K562 (cell line): ENCODE measurements at regions not wholly inside any gene's neighbourhood (a gene's known extent, or its start where the extent isn't known, plus 50 kb on each side); places are given as distances from the start of the nearest gene placed in this dataset.
A peak's percentile ranks its signal among the peaks of the same experiment; 100 is the strongest.

Experiments
- CBFA2T3 ChIP-seq: fragments of 450-650 bp; IDR thresholded peaks from 2 replicates; pipeline ENCODE4 v1.6.1; 2017
- CBX3 ChIP-seq, 2 experiments: IDR thresholded peaks; 1 replicate in 1 of 2; 2 replicates in 1 of 2; pipeline ENCODE4 v1.6.1; 2012; ENCODE audit warnings: inconsistent platforms in 2 of 2, low read length in 2 of 2, borderline replicate concordance in 1 of 2, control low read depth in 1 of 2
- EP400 ChIP-seq: fragments of 450-650 bp; IDR thresholded peaks from 2 replicates; pipeline ENCODE4 v1.6.1; 2017; ENCODE audit warnings: antibody characterized with exemption, mild to moderate bottlenecking, moderate library complexity
- HCFC1 ChIP-seq: IDR thresholded peaks from 2 replicates; pipeline ENCODE4 v1.6.1; 2012; ENCODE audit warnings: low read depth, low read length, improper control_type of control experiment
- HNRNPK ChIP-seq: fragments of 200-400 bp; formaldehyde crosslinking; IDR thresholded peaks from one replicate; pipeline ENCODE4 v1.6.1; 2018; ENCODE audit warnings: mild to moderate bottlenecking, low read depth, low read length; ENCODE audit not compliant: poor library complexity, severe bottlenecking
- MEF2D ChIP-seq: conservative IDR thresholded peaks from 2 replicates; pipeline ENCODE4 v1.6.1; 2016; ENCODE audit warnings: low read depth, missing genetic modification characterization, missing compliant biosample characterization
- MITF ChIP-seq: IDR thresholded peaks from 2 replicates; pipeline ENCODE4 v1.6.1; 2014; ENCODE audit warnings: antibody characterized with exemption
- NCOA4 ChIP-seq: fragments of 450-650 bp; IDR thresholded peaks from 2 replicates; pipeline ENCODE4 v1.6.1; 2018; ENCODE audit warnings: mild to moderate bottlenecking; ENCODE audit not compliant: partially characterized antibody
- POLR2AphosphoS5 ChIP-seq: IDR thresholded peaks from 2 replicates; pipeline ENCODE4 v1.6.1; 2011; ENCODE audit warnings: mild to moderate bottlenecking, low read depth, low read length, moderate library complexity; ENCODE audit not compliant: control insufficient read depth, insufficient read depth
- TEAD2 ChIP-seq: fragments of 450-650 bp; IDR thresholded peaks from 2 replicates; pipeline ENCODE4 v1.6.1; 2016; ENCODE audit warnings: missing genetic modification characterization, control low read depth, missing compliant biosample characterization
- TEAD4 ChIP-seq, 2 experiments: sonication (generic) in 1 of 2; formaldehyde crosslinking in 1 of 2; IDR thresholded peaks; 2 replicates each; pipeline versions ENCODE4 v1.6.1 to v1.8.0; 2012 to 2022; ENCODE audit warnings: borderline replicate concordance in 1 of 2, inconsistent platforms in 1 of 2, low read length in 1 of 2, mild to moderate bottlenecking in 1 of 2, missing genetic modification reagents in 1 of 2
- ZBTB5 ChIP-seq: fragments of 450-650 bp; IDR thresholded peaks from 2 replicates; pipeline ENCODE4 v1.6.1; 2017; ENCODE audit warnings: antibody characterized with exemption
- ZFP30 ChIP-seq: fragments of 250-450 bp; sonication (Bioruptor Pico); IDR thresholded peaks from 2 replicates; pipeline ENCODE4 v1.8.0; 2022; ENCODE audit warnings: moderate library complexity, mild to moderate bottlenecking, inconsistent platforms, borderline replicate concordance
- ZNF347 ChIP-seq: fragments of 450-650 bp; formaldehyde crosslinking; IDR thresholded peaks from 2 replicates; pipeline ENCODE4 v1.4.0; 2020; ENCODE audit warnings: low read depth, mild to moderate bottlenecking, moderate library complexity
- ZNF668 ChIP-seq: fragments of 250-450 bp; sonication (Bioruptor Pico); IDR thresholded peaks from 2 replicates; pipeline ENCODE4 v1.8.0; 2022; ENCODE audit warnings: mild to moderate bottlenecking, inconsistent platforms
- ZNF695 ChIP-seq: fragments of 450-650 bp; formaldehyde crosslinking; IDR thresholded peaks from 2 replicates; pipeline ENCODE4 v1.4.0; 2020; ENCODE audit warnings: mild to moderate bottlenecking, moderate library complexity
- ZNF717 ChIP-seq: fragments of 250-450 bp; sonication (Bioruptor Pico); IDR thresholded peaks from 2 replicates; pipeline ENCODE4 v1.5.0; 2021
- TF ChIP-seq, protein P1 (sequence below): fragments of 250-450 bp; sonication (Bioruptor Pico); IDR thresholded peaks from 2 replicates; pipeline ENCODE4 v1.8.0; 2022; ENCODE audit warnings: inconsistent platforms, mild to moderate bottlenecking, moderate library complexity, borderline replicate concordance
- TF ChIP-seq, protein P2 (sequence below), 3 experiments: fragments of 200-800 bp in 1 of 3; sonication (Bioruptor generic) in 1 of 3; sonication (generic) in 1 of 3; formaldehyde crosslinking in 1 of 3; IDR thresholded peaks; 2 replicates each; pipeline versions ENCODE4 v1.6.1 to v1.8.0; 2016 to 2022; ENCODE audit warnings: mild to moderate bottlenecking in 2 of 3, missing compliant biosample characterization in 2 of 3, missing genetic modification characterization in 2 of 3, missing genetic modification reagents in 1 of 3
- TF ChIP-seq, protein P3 (sequence below): sonication (generic); formaldehyde crosslinking; IDR thresholded peaks from 2 replicates; pipeline ENCODE4 v1.8.0; 2023; ENCODE audit warnings: mild to moderate bottlenecking, missing genetic modification reagents

DNA sequence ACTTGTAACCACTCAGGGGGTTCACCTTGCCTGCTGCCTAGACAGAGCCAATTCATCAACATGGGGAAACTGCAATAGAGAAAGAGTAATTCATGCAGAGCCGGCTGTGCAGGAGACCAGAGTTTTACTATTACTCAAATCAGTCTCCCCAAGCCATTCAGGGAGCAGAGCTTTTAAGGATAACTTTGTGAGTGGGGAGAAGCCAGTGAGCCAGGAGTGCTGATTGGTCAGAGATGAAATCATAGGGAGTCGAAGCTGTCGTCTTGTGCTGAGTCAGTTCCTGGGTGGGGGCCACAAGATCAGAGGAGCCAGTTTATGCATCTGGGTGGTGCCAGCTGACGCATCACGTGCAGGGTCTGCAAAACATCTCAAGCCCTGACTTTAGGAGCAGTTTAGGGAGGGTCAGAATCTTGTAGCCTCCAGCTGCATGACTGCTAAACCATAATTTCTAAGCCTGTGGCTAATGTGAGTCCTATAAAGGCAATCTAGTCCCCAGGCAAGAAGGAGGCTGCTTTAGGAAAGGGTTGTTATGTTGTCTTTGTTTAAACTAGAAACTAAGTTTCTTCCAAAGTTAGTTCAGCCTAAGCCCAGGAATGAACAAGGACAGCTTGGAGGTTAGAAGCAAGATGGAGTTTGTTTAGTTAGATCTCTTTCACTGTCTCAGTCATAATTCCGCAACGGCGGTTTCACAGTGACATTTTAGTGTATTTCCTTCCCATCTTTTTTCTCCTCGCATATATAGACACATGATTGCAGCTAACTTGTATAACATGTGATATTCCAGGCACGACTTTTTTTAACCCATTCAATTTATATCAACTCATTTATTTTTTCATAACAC, 68.9 kb upstream of the NCOR2 start (continued):
- no peak for TF ChIP-seq POLR2AphosphoS5
- no peak for TF ChIP-seq NCOA4
- peak; percentile 56 for TF ChIP-seq EP400
- no peak for TF ChIP-seq ZNF717 (CRISPR knock-in tag)
- TF ChIP-seq MITF, result peak; percentile 64; the same call in 1 of the 2 replicates
- TF ChIP-seq TEAD4 (IDR thresholded peaks at IDR 0.05; ENCODE audit: low read length), result no peak; the same call in 1 of the 2 replicates
- TF ChIP-seq TEAD4 (CRISPR knock-in tag; IDR thresholded peaks at IDR 0.05; ENCODE audit: borderline replicate concordance), result no peak
- TF ChIP-seq, protein P1, sequence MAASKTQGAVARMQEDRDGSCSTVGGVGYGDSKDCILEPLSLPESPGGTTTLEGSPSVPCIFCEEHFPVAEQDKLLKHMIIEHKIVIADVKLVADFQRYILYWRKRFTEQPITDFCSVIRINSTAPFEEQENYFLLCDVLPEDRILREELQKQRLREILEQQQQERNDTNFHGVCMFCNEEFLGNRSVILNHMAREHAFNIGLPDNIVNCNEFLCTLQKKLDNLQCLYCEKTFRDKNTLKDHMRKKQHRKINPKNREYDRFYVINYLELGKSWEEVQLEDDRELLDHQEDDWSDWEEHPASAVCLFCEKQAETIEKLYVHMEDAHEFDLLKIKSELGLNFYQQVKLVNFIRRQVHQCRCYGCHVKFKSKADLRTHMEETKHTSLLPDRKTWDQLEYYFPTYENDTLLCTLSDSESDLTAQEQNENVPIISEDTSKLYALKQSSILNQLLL, result no peak
- no peak for TF ChIP-seq HCFC1
- 0 out of 2 replicates have a peak, but pooled peaks have one; percentile 10 for TF ChIP-seq TEAD2
- TF ChIP-seq, protein P2, sequence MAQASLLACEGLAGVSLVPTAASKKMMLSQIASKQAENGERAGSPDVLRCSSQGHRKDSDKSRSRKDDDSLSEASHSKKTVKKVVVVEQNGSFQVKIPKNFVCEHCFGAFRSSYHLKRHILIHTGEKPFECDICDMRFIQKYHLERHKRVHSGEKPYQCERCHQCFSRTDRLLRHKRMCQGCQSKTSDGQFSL (CRISPR knock-in tag; IDR thresholded peaks at IDR 0.05), result no peak
- TF ChIP-seq, protein P2 (tag; IDR thresholded peaks at IDR 0.05), result no peak
- TF ChIP-seq HNRNPK, result no peak
- no peak for TF ChIP-seq ZNF695 (CRISPR knock-in tag)
- peak; percentile 33; the same call in 1 of the 2 replicates for TF ChIP-seq MEF2D
- TF ChIP-seq CBX3 (IDR thresholded peaks at IDR 0.05; ENCODE audit: borderline replicate concordance in 1 of 2, low read length in 2 of 2), result no peak
- peak; percentile 69; the same call in 1 of the 2 replicates for TF ChIP-seq ZNF668 (CRISPR knock-in tag)
- TF ChIP-seq, protein P3, sequence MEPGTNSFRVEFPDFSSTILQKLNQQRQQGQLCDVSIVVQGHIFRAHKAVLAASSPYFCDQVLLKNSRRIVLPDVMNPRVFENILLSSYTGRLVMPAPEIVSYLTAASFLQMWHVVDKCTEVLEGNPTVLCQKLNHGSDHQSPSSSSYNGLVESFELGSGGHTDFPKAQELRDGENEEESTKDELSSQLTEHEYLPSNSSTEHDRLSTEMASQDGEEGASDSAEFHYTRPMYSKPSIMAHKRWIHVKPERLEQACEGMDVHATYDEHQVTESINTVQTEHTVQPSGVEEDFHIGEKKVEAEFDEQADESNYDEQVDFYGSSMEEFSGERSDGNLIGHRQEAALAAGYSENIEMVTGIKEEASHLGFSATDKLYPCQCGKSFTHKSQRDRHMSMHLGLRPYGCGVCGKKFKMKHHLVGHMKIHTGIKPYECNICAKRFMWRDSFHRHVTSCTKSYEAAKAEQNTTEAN, result no peak
- no peak for TF ChIP-seq ZBTB5
- TF ChIP-seq ZFP30 (CRISPR knock-in tag), result no peak
- no peak for TF ChIP-seq ZNF347 (CRISPR knock-in tag)
- TF ChIP-seq CBFA2T3, result peak; percentile 46; the same call in 1 of the 2 replicates
